PFSK-1 (cell line): ENCODE measurements at regions not wholly inside any gene's neighbourhood (a gene's known extent, or its start where the extent isn't known, plus 50 kb on each side); places are given as distances from the start of the nearest gene placed in this dataset.

Experiments used
- FOXP2 ChIP-seq: optimal IDR thresholded peaks from 2 replicates; pipeline ENCODE3; 2011; ENCODE audit warnings: borderline replicate concordance, control low read depth, inconsistent platforms; ENCODE audit not compliant: insufficient read depth; ENCODE audit errors: extremely low read length, extremely low read depth
- POLR2AphosphoS5 ChIP-seq: IDR thresholded peaks from 2 replicates; pipeline ENCODE4 v1.6.1; 2012; ENCODE audit warnings: low read depth, mild to moderate bottlenecking, control low read depth, low read length, moderate library complexity
- SIN3A ChIP-seq: IDR thresholded peaks from 2 replicates; pipeline ENCODE4 v1.6.1; 2012; ENCODE audit warnings: mild to moderate bottlenecking, low read length, moderate library complexity, borderline replicate concordance; ENCODE audit not compliant: insufficient read depth

DNA sequence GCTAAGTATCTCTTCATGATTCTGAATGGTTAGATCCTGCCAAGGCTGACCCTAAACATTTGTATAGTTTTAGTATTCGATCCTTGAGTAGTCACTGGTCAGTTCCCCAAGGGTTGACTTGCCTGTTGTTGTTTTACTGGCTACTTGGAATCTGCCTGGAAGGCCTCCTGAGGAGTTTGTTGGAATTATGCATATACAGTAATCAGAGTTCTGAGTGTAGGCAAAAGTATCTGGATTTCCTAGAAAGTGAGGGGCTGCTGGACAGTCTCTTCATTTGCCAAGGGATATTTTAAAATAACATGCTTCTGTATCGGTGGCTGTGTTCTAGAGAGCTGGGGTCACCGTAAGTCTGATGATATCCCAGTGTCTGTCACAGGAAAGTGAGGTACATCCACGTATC is 333.2 kb upstream of the C2CD4B start:
- TF ChIP-seq SIN3A (no peak), POLR2AphosphoS5 (no peak), FOXP2 (no peak)
